GM18517 (cell line): ENCODE measurements at regions not wholly inside any gene's neighbourhood (a gene's known extent, or its start where the extent isn't known, plus 50 kb on each side); places are given as distances from the start of the nearest gene placed in this dataset.

ENCODE experiments used
- ATAC-seq: cut with Tn5 transposase; IDR thresholded peaks from one replicate; pipeline ENCODE4 v1.9.1; 2021; ENCODE audit warnings: mild to moderate bottlenecking, moderate library complexity; ENCODE audit not compliant: unreplicated experiment

- ATAC-seq: no peak
Observed at GRCh38 chr3:159798951-159799350, 189.7 kb upstream of the IL12A start.

- no peak for ATAC-seq
Observed at GRCh38 chr3:159800434-159801155, 188.0 kb upstream of the IL12A start.

GRCh38 chr3:159802864-159803263 is 185.8 kb upstream of the IL12A start:
- no peak for ATAC-seq

- ATAC-seq: no peak
Observed at GRCh38 chr3:159803459-159803858, 185.2 kb upstream of the IL12A start.

- peak; percentile 95 for ATAC-seq
Observed at GRCh38 chr3:159804726-159805410, 183.8 kb upstream of the IL12A start.

- ATAC-seq: no peak
Observed at GRCh38 chr3:159805411-159805772, 183.2 kb upstream of the IL12A start.

GRCh38 chr3:159806412-159806811 is 182.2 kb upstream of the IL12A start:
- ATAC-seq: no peak

- ATAC-seq: no peak
Observed at GRCh38 chr3:159807137-159808040, 181.2 kb upstream of the IL12A start.

- ATAC-seq: no peak
Observed at GRCh38 chr3:159813822-159814531, 174.7 kb upstream of the IL12A start.

- ATAC-seq: no peak
Observed at GRCh38 chr3:159816512-159816911, 172.1 kb upstream of the IL12A start.

- ATAC-seq: no peak
Observed at GRCh38 chr3:159817126-159817525, 171.5 kb upstream of the IL12A start.

- no peak for ATAC-seq
Observed at GRCh38 chr3:159817571-159817970, 171.1 kb upstream of the IL12A start.

- no peak for ATAC-seq
Observed at GRCh38 chr3:159818399-159818798, 170.2 kb upstream of the IL12A start.

- ATAC-seq: peak; percentile 48
Observed at GRCh38 chr3:159818997-159819500, 169.6 kb upstream of the IL12A start.

GRCh38 chr3:159819676-159820075 is 169.0 kb upstream of the IL12A start:
- no peak for ATAC-seq

GRCh38 chr3:159821110-159821509 is 167.5 kb upstream of the IL12A start:
- no peak for ATAC-seq

GRCh38 chr3:159821736-159822135 is 166.9 kb upstream of the IL12A start:
- no peak for ATAC-seq

GRCh38 chr3:159823780-159824179 is 164.9 kb upstream of the IL12A start:
- ATAC-seq: no peak

GRCh38 chr3:159824333-159824732 is 164.3 kb upstream of the IL12A start:
- no peak for ATAC-seq

- no peak for ATAC-seq
Observed at GRCh38 chr3:159825216-159825854, 163.3 kb upstream of the IL12A start.
